NCI-H774 (cell line): ENCODE measurements at regions not wholly inside any gene's neighbourhood (a gene's known extent, or its start where the extent isn't known, plus 50 kb on each side); places are given as distances from the start of the nearest gene placed in this dataset.

Source experiments
- DNase-seq: peaks from one replicate; lab custom pipeline; 2025; lab: John Stamatoyannopoulos, UW

- DNase-seq = no peak
These were observed 248.5 kb upstream of the RPL38 start for GRCh38 chr17:73954951-73955350.

DNA sequence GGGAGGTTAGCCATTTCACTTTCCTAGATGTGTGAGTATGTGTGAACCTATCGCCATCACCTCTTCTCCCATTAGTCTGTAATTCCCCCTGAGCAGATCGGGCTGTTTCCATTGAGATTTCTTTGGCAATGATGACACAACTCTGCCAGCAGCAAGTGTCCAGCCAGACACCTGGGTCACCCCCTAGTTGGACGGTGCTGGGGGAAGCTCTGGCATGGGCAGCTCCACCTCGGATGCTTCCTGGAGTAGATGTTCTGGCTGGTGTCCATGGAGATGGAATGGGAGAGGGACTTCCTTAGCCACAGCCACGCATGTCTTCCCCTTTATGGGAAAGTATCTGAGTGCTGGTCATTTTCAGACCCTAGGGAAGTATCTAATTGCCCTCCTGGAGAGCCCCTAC is 247.9 kb upstream of the RPL38 start:
- DNase-seq = no peak

GRCh38 chr17:73956169-73956568 is 247.3 kb upstream of the RPL38 start:
- DNase-seq = no peak

- peak; percentile 74 for DNase-seq
These were observed 246.6 kb upstream of the RPL38 start for GRCh38 chr17:73956595-73957465.

DNA sequence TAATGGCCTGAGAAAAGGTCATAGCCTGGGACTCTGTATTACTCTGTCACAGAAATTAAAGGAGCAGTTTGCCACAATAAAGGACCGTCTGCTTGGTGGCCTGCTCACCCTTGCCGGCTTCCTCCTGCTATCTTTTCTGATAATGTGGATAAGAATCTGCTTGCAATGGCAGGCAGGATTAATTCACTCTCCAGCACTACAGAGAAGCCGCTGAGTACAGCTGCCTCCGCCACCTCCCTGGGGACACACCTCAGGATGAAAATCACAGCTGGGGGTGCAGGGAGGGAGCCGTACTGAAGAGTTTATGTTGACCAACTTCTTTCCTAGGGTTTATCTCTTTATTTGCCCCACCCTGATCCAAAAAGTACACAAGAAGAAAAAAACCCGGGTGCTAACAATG is 245.9 kb upstream of the RPL38 start:
- no peak for DNase-seq

DNA sequence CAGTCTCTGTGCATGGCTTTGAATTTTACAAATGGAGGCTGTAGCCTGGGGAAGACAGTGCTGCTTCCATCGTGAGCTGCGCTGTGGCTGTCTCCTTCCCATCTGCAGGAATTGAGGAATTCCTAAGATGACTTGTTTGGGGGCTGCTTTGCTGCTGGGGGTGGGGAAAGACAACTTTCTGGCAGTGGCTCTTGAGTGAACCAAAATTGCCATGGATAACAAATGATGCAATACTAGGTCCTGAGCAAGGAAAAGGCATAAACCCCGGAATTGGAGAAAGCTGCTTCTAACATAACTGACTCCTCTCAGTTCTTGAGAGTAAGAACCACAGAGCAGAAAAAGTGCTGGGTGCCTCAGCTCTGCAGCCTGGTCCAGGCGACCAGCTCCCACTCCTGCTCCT is 245.0 kb upstream of the RPL38 start:
- no peak for DNase-seq

GRCh38 chr17:73960469-73960868 is 243.0 kb upstream of the RPL38 start:
- DNase-seq = no peak

DNA sequence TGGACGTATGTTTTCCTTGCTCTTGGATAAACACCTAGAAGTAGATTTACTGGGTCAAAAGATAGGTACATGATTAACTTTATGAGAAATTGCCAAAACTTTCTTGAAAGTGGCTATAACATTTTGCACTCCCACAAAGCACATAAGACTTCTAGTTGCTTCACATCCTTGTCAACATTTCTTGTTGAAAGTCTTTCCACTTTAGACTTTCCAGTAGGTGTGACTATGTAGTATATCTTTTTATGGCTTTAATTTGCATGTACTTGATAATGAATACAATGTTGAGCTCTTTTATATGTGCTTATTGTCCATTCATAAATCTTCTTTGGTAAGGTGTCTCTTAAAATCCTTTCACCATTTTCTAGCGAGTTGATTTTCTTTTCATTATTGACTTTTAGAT is 241.2 kb upstream of the RPL38 start:
- DNase-seq = no peak

DNA sequence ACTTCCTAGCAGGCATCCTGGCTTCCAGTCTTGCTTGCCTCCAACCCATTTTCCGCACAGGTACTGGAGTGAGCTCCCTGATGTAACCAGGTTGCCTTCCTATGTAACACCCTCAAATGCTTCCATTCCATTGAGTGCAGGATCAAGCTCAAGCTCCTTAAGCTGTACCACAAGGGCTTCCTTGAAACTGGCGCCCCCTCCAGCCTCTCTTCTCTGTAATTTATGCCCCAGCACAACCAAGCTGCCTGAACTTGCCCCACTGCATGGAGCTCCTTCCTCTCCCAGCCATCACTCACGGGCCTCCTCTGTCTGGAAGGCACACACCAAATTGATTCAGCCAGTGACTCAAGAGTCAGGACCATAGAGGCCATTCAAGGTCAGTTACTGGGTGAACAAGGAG is 234.8 kb upstream of the RPL38 start:
- DNase-seq = no peak

- no peak for DNase-seq
These were observed 233.5 kb upstream of the RPL38 start for GRCh38 chr17:73969956-73970355.

DNA sequence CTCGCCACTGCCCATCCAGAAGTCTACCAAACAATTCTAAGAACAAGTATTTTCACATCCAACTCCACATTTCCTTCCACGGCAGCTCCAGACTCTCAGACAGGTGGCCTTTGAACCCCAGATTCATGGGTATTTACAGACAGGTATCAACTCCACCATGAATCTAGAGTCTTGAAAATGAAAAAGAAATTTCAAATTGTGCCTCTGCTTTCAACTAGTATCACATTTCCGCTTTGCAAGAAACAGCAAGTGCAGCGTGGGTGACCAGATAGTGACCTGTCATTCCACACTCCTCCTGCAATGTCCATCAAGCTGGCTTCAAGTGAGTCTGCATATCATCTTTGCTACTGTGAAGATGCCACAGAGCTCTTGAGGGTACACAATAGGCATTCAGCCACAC is 232.4 kb upstream of the RPL38 start:
- DNase-seq = no peak

DNA sequence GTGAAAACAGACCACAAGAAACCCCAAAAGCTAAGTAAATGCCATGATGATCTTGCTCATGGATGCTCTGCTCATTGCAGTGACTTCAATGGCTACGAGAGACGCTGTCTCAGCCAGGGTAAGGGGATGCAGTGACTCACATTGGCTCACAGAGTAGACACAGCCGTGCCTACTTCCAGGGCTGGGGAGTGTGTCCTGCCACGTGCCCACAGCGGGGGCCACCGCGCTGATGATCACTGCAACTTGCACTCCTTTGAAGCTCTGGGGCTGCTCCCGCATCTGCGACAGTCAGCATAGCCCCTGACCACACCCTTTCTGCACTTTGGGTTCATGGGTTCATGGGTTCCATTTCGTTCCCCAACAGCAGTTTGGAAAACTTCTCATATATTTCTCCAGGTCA is 231.4 kb upstream of the RPL38 start:
- no peak for DNase-seq

DNA sequence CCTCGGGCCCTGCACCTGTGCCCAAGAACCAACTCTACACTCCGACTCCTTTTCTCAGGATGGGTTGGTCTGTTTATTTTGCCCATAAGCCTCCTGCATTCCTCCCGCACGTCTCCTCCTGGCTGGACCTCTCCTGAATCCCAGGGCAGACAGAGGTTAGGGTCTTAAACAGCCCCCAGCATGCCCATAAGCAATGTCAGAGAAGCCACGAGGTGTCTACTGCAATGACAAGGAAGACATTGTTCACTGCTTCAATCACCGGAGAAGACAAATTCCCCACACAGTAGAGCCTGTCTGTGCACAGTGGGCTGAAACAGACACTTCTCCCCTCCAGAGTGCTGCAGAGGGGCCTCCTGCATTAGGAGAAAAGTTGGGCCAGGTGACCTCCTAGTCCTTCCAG is 230.6 kb upstream of the RPL38 start:
- no peak for DNase-seq

- DNase-seq = no peak
These were observed 229.7 kb upstream of the RPL38 start for GRCh38 chr17:73973586-73974409.

DNA sequence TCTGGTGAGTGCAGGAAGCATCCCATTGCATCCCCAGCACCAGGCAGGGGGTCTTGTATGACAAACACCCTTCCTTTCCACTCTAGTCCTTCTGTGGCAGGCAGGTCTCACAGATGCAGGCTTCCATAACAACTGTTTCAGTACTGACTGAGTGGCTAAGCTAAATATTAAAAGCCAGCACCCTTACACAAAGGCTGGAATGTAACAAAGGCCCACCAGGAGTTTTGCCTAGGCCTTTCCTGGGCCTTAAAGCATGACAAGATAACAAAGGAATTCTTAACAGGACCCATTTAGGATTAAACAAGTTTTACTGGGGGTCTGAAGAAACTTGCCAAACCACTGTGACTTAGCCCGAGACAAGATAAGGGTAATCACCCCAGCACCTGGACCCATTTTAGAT is 228.9 kb upstream of the RPL38 start:
- DNase-seq = no peak

GRCh38 chr17:73976147-73976546 is 227.3 kb upstream of the RPL38 start:
- no peak for DNase-seq

- DNase-seq = no peak
These were observed 226.6 kb upstream of the RPL38 start for GRCh38 chr17:73976676-73977521.

GRCh38 chr17:73980517-73980916 is 223.0 kb upstream of the RPL38 start:
- no peak for DNase-seq

DNA sequence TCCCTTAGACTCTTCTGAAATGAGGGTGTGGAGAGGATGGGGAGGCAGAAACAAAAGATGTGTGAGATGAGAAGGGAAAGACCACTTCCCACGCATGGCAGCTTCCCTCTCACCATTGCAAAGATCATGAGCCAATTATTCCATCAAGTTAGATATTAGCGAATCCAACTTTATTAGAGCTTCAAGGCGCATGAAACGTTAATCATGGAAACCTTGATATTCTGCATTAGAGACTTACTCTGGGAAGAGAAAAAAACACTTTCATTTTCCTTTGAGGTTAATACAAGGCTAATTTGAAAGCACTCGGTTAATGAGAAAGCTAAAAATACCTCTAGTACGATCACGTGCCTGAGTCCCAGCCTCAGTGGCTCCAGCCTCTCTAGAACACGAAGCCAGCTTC is 220.6 kb upstream of the RPL38 start:
- DNase-seq = no peak

GRCh38 chr17:73983621-73984400 is 219.7 kb upstream of the RPL38 start:
- no peak for DNase-seq

- no peak for DNase-seq
These were observed 218.5 kb upstream of the RPL38 start for GRCh38 chr17:73984941-73985340.
